DND-41 (cell line): ENCODE measurements at regions not wholly inside any gene's neighbourhood (a gene's known extent, or its start where the extent isn't known, plus 50 kb on each side); places are given as distances from the start of the nearest gene placed in this dataset.

Experiments used
- CTCF ChIP-seq: IDR thresholded peaks from 2 replicates; pipeline ENCODE4 v1.5.1; 2012; ENCODE audit warnings: borderline replicate concordance, low read length, moderate library complexity, mild to moderate bottlenecking; ENCODE audit not compliant: poor library complexity, severe bottlenecking; ENCODE audit errors: extremely low read depth
- EZH2 ChIP-seq: IDR thresholded peaks from 3 replicates; pipeline ENCODE4 v1.6.1; 2012; ENCODE audit warnings: borderline replicate concordance, low read depth, mild to moderate bottlenecking, moderate library complexity, low read length, inconsistent platforms; ENCODE audit not compliant: severe bottlenecking

GRCh38 chr2:37471994-37472393 lies 127.6 kb downstream of the QPCT start:
- TF ChIP-seq CTCF (no peak), EZH2 (no peak)
